ENCODE measurements at regions not wholly inside any gene's neighbourhood (a gene's known extent, or its start where the extent isn't known, plus 50 kb on each side); places are given as distances from the start of the nearest gene placed in this dataset.
"Not testable (repeated sequence)": the region's sequence is repeated elsewhere in the genome, so short reads cannot be mapped to it uniquely, and the experiment has no call there.

- DNase-seq (ENCODE audit: low spot score): no peak
These were observed 831.0 kb downstream of the SEMA5A start for GRCh38 chr5:8714861-8715260.

DNA sequence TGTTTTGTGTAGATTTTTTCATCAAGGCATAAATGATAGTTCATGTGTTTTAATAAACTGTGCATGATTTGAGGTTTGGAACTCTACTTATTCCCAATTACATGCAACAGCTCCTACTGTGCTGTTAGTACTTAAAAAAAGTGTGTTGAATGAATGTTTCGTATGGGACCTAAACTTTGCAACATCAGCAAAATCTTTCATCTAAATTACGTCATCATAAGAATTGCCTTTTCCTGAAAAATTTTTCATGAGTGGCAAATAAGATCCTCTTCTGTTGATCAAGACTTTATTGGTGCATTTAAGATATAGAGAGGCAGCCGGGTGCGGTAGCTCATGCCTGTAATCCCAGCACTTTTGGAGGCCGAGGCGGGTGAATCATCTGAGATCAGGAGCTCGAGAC, 826.1 kb downstream of the SEMA5A start:
- DNase-seq (ENCODE audit: low spot score): no peak

GRCh38 chr5:8720506-8720905, 825.4 kb downstream of the SEMA5A start:
- DNase-seq (ENCODE audit: low spot score): no peak

GRCh38 chr5:8721536-8721935, 824.3 kb downstream of the SEMA5A start:
- no peak for DNase-seq (ENCODE audit: low spot score)

GRCh38 chr5:8726383-8727036, 819.4 kb downstream of the SEMA5A start:
- no peak for DNase-seq (ENCODE audit: low spot score)

DNA sequence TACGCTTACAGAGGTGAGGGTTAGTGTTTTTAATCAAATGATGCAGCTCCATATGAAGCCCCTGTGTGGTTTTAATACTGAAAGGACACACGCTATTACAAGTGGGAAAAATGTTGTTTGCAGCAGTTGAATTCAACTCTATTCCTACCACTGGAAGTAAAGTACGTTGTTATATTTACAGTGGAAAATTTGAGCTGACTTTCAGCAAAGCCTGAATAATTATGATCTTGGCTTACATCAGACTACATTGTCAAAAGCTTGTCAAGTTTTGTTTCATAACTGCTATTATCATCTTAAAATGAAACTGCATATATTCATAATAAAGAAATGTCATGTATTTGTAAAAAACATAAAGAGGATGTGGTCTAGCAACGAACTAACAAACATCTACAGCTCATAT, 818.5 kb downstream of the SEMA5A start:
- no peak for DNase-seq (ENCODE audit: low spot score)

DNA sequence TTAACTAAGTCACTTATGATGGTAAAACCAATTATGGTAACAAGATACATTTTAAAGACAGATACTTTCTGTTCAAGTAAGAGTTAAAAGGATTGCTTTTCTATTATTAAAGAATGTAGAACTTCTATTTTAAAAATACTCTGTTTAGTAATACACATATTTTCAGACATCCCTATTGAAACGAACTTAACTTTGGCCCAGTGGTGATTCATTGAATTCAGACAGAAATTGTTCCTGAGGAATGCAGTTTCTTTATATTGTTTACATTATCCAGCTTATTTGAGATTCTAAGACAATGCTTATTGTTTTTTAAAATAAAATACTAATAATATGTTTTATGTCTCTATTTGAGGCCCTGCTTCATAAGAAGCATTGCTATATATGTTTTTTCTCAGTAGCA, 816.4 kb downstream of the SEMA5A start:
- DNase-seq (ENCODE audit: low spot score): no peak

GRCh38 chr5:8730194-8730593, 815.7 kb downstream of the SEMA5A start:
- peak; percentile 46 for DNase-seq (ENCODE audit: low spot score)

GRCh38 chr5:8731110-8731509, 814.8 kb downstream of the SEMA5A start:
- DNase-seq (ENCODE audit: low spot score): not testable (repeated sequence)

GRCh38 chr5:8740595-8740994, 805.3 kb downstream of the SEMA5A start:
- no peak for DNase-seq (ENCODE audit: low spot score)

DNA sequence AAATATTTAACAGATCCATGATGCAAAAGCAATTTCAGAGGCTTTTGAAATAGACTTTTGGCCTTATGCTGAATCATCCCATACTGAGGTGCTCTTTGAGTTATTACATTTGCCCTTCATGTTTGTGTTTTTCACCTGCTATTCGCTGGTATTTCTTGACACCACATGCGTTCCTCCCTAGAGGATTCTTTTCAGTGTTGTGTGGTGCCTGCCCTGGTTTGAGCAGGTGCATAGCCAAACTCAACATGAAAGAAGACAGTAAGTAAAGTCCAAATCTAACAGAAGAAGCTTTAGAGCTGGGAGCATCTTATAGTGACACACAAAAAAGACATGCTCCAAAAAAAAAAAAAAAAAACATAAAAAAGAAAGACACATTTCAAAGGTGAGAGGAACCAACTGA, 796.3 kb downstream of the SEMA5A start:
- no peak for DNase-seq (ENCODE audit: low spot score)

DNA sequence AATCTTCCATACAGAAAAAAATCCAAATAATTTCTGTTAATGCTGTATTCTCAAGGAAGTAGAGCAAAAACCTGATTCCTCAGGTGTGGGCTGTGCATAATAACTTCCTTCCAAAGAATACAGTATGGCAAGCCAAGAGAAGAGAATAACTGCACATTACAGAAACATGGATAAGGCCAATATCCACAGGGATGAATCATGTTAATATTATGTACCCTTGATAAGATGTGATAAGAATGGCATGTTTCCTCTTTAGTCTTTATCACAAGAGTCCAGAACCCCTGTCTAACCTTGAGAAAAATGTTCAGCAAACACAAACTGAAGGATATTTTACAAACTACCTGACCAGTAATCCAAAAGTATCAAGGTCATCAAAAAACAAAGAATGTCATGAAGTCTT, 795.8 kb downstream of the SEMA5A start:
- no peak for DNase-seq (ENCODE audit: low spot score)

GRCh38 chr5:8751971-8752370, 793.9 kb downstream of the SEMA5A start:
- no peak for DNase-seq (ENCODE audit: low spot score)

DNA sequence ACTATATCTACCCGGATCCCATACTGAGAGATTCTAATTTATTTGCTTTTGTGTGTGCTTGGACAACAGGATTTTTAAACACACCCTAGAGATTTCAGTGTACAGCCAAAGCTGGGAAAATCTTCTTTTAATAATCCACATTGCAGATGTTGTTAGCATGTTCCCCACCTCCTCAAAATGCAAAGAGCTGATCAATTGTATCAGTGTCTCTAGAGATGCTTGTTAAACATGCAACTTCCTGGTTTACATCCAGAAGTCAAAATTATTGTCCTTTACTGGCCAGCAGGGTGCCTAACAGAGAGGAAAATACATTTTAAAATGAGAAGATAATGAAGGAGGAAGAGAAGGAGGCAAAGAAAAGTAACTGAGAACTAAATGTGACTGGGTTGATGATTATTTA, 793.3 kb downstream of the SEMA5A start:
- DNase-seq (ENCODE audit: low spot score): no peak

DNA sequence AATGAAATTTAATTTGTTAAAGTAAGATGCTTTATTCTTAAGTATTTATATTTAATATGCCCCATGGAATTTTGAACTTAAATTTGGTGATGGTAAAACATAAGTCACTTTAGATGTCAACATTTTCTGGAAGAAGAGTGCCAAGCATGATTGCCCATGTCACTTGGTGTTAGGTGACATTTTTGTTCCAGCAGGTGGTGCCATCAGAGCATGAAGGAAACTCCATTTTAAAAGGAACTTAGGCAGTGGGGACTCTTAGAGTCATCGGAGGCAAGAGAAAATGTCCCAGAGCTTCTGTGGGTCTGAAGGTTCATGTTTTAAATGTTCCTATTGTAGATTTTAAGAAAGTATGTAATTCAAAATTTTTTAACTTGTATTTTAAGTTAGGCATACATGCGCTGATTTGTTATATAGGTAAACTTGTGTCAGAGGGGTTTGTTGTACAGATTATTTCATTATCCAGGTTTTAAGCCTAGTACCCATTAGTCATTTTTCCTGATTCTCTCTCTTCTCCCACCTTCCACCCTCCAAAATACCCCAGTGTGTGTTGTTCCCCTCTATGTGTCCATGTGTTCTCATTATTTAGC, 789.3 kb downstream of the SEMA5A start:
- DNase-seq (ENCODE audit: low spot score): peak; percentile 20

- DNase-seq (ENCODE audit: low spot score): no peak
These were observed 780.0 kb downstream of the SEMA5A start for GRCh38 chr5:8765886-8766285.

GRCh38 chr5:8766448-8766847, 779.4 kb downstream of the SEMA5A start:
- no peak for DNase-seq (ENCODE audit: low spot score)

- DNase-seq (ENCODE audit: low spot score): no peak
These were observed 778.8 kb downstream of the SEMA5A start for GRCh38 chr5:8767111-8767510.

DNA sequence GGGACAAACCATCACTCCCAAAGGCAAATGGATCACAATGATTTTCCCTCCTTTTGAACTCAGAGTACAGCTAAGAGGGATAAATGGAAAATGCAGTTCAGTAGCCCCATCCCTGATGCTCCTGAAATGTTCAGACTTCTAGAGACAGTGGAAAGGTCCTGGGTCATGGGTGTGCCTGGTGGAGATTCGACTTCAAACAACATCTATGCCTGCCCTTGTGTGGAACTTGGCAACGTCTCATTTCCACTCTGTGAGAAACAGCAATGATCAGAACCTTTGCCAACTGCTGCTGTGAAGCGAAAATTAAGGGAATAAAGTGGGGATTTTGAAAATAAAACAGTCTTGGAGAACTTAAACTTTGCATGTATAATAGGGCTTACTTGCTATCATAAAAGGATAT, 778.1 kb downstream of the SEMA5A start:
- DNase-seq (ENCODE audit: low spot score): no peak

GRCh38 chr5:8769631-8770030, 776.2 kb downstream of the SEMA5A start:
- no peak for DNase-seq (ENCODE audit: low spot score)

DNA sequence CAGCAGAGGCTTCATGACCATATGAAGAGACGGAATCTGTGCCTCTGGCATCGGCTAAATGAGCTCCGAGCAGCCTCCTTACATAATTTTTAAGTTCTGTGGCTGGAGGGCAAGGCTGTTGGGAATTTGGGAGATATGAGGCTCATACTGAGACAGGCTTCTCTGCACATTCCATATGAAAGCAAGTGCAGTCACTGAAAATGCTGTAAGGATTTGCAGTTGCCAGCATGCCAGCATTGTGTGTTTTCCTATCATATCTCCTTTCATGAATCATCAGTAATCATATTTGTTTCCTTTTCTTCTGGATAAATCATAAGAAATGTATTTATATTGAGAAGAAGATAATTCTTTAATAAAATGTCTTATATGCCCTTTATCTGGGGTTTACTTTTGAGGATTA, 775.4 kb downstream of the SEMA5A start:
- no peak for DNase-seq (ENCODE audit: low spot score)

- no peak for DNase-seq (ENCODE audit: low spot score)
These were observed 772.7 kb downstream of the SEMA5A start for GRCh38 chr5:8773046-8773615.

GRCh38 chr5:8784692-8785091, 761.2 kb downstream of the SEMA5A start:
- no peak for DNase-seq (ENCODE audit: low spot score)

- no peak for DNase-seq (ENCODE audit: low spot score)
These were observed 757.6 kb downstream of the SEMA5A start for GRCh38 chr5:8788246-8788645.

Measured in AG08396 (cell line).